A549 (cell line): ENCODE measurements at regions not wholly inside any gene's neighbourhood (a gene's known extent, or its start where the extent isn't known, plus 50 kb on each side); places are given as distances from the start of the nearest gene placed in this dataset.

Source experiments
- ATAC-seq, 2 experiments: fragments of 200-7000 bp in 1 of 2; fragments of >200 bp in 1 of 2; cut with Nextera tagmentation in 1 of 2; cut with Tn5 transposase in 1 of 2; 3 replicates each; pipeline versions ENCODE4 v1.8.0 to v1.9.1; 2018 to 2020; ENCODE audit warnings: mild to moderate bottlenecking in 1 of 2, moderate library complexity in 1 of 2
- CTCF ChIA-PET: fragments of 300-600 bp; sonication (Branson Sonifier 250); formaldehyde crosslinking; extraction: SDS; loops from one replicate; lab custom pipeline; 2021; ENCODE audit warnings: antibody characterized with exemption, inconsistent platforms; lab: Yijun Ruan, JAX
- POLR2A ChIA-PET: fragments of 350-600 bp; formaldehyde crosslinking; extraction: SDS; loops from one replicate; lab custom pipeline; 2021; ENCODE audit warnings: antibody characterized with exemption, inconsistent platforms; lab: Yijun Ruan, JAX
- DNase-seq, 2 experiments: peaks; one replicate each; pipeline versions ENCODE4 v3.0.0 to v3.0.0-alpha.2; 2011 to 2016; ENCODE audit warnings: low read depth in 1 of 2, low spot score in 1 of 2
- FAIRE-seq: peaks from 2 replicates; lab custom pipeline; 2011; peaks lifted over from hg19 to GRCh38; lab: Jason Lieb, UNC
- H3K27ac ChIP-seq, 2 experiments: fragments of >200 bp; sonication (Bioruptor Twin); formaldehyde crosslinking; 3 replicates each; pipeline ENCODE4 v1.5.1; 2016 to 2017
- H3K4me1 ChIP-seq: fragments of >200 bp; sonication (Bioruptor Twin); formaldehyde crosslinking; 3 replicates; pipeline ENCODE4 v1.6.1; 2016
- H3K4me2 ChIP-seq: fragments of >200 bp; sonication (Bioruptor Twin); formaldehyde crosslinking; 3 replicates; pipeline ENCODE4 v1.6.1; 2016
- H3K4me3 ChIP-seq: fragments of >200 bp; sonication (Bioruptor Twin); formaldehyde crosslinking; 3 replicates; pipeline ENCODE4 v1.5.1; 2016
- H3K9me3 ChIP-seq: fragments of >200 bp; sonication (Bioruptor Twin); formaldehyde crosslinking; 3 replicates; pipeline ENCODE4 v1.6.1; 2016
- BHLHE40 ChIP-seq: IDR thresholded peaks from 2 replicates; pipeline ENCODE4 v1.6.1; 2012; ENCODE audit warnings: low read depth, low read length, inconsistent platforms
- CBX2 ChIP-seq: fragments of 200-600 bp; sonication (generic); IDR thresholded peaks from 2 replicates; pipeline ENCODE4 v1.6.1; 2016; ENCODE audit warnings: low read depth, mild to moderate bottlenecking, borderline replicate concordance
- FOSB ChIP-seq: fragments of 250-450 bp; sonication (Bioruptor Pico); IDR thresholded peaks from 2 replicates; pipeline ENCODE4 v1.5.0; 2020; ENCODE audit warnings: mild to moderate bottlenecking, moderate library complexity
- FOSL2 ChIP-seq, 2 experiments: fragments of 450-650 bp in 1 of 2; fragments of >200 bp in 1 of 2; sonication (Bioruptor Twin) in 1 of 2; formaldehyde crosslinking; IDR thresholded peaks; 2 replicates each; pipeline versions ENCODE4 v1.5.0 to v1.6.1; 2016 to 2020; ENCODE audit warnings: mild to moderate bottlenecking in 1 of 2, moderate library complexity in 1 of 2
- FOXS1 ChIP-seq: fragments of 250-450 bp; sonication (Bioruptor Pico); IDR thresholded peaks from 2 replicates; pipeline ENCODE4 v1.5.0; 2020; ENCODE audit warnings: mild to moderate bottlenecking, moderate library complexity
- HDAC2 ChIP-seq: fragments of 200-600 bp; sonication (generic); IDR thresholded peaks from 2 replicates; pipeline ENCODE4 v1.6.1; 2016
- HEYL ChIP-seq: fragments of 250-450 bp; sonication (Bioruptor Pico); IDR thresholded peaks from 2 replicates; pipeline ENCODE4 v1.8.0; 2021; ENCODE audit warnings: mild to moderate bottlenecking, moderate library complexity
- HOXA7 ChIP-seq: fragments of 250-450 bp; sonication (Bioruptor Pico); IDR thresholded peaks from 2 replicates; pipeline ENCODE4 v1.5.0; 2020; ENCODE audit warnings: mild to moderate bottlenecking, moderate library complexity
- JUN ChIP-seq, 2 experiments: fragments of >200 bp; sonication (Bioruptor Twin); formaldehyde crosslinking; IDR thresholded peaks; 2 replicates in 1 of 2; 3 replicates in 1 of 2; pipeline ENCODE4 v1.6.1; 2016 to 2017
- JUNB ChIP-seq: fragments of >200 bp; sonication (Bioruptor Twin); formaldehyde crosslinking; IDR thresholded peaks from 2 replicates; pipeline ENCODE4 v1.6.1; 2016
- KDM1A ChIP-seq: fragments of 200-600 bp; sonication (generic); IDR thresholded peaks from 2 replicates; pipeline ENCODE4 v1.6.1; 2016; ENCODE audit warnings: low read depth, mild to moderate bottlenecking
- KDM5A ChIP-seq: fragments of 200-600 bp; sonication (generic); IDR thresholded peaks from 2 replicates; pipeline ENCODE4 v1.6.1; 2016; ENCODE audit warnings: antibody characterized with exemption, mild to moderate bottlenecking
- POLR2AphosphoS2 ChIP-seq: conservative IDR thresholded peaks from 2 replicates; pipeline ENCODE4 v1.6.1; 2012; ENCODE audit warnings: low read length, improper control_type of control experiment, inconsistent platforms
- RARB ChIP-seq: fragments of 250-450 bp; sonication (Bioruptor Pico); IDR thresholded peaks from 2 replicates; pipeline ENCODE4 v1.8.0; 2021; ENCODE audit warnings: mild to moderate bottlenecking, moderate library complexity
- SMC3 ChIP-seq: fragments of >200 bp; sonication (Bioruptor Twin); formaldehyde crosslinking; IDR thresholded peaks from 3 replicates; pipeline ENCODE4 v1.6.1; 2018; ENCODE audit warnings: inconsistent platforms
- TFCP2L1 ChIP-seq: fragments of 250-450 bp; sonication (Bioruptor Pico); IDR thresholded peaks from 2 replicates; pipeline ENCODE4 v1.5.0; 2021; ENCODE audit warnings: mild to moderate bottlenecking
- ZFP36 ChIP-seq: fragments of 450-650 bp; IDR thresholded peaks from 2 replicates; pipeline ENCODE4 v1.6.1; 2014; ENCODE audit warnings: borderline replicate concordance; ENCODE audit not compliant: partially characterized antibody
- ZSCAN20 ChIP-seq: fragments of 250-450 bp; sonication (Bioruptor Pico); IDR thresholded peaks from 2 replicates; pipeline ENCODE4 v1.8.0; 2022; ENCODE audit warnings: mild to moderate bottlenecking, moderate library complexity
- WGBS: methylation state at CpG from one replicate; pipeline ENCODE4 v1.1.6; 2017; ENCODE audit errors: missing lambda C conversion rate; 5-methylcytosine and 5-hydroxymethylcytosine counted together
- TF ChIP-seq, protein P1 (sequence below): fragments of >200 bp; sonication (Bioruptor Twin); formaldehyde crosslinking; IDR thresholded peaks from 3 replicates; pipeline ENCODE4 v1.6.1; 2016
- TF ChIP-seq, protein P2 (sequence below): fragments of >200 bp; sonication (Bioruptor Twin); formaldehyde crosslinking; IDR thresholded peaks from 2 replicates; pipeline ENCODE4 v1.6.1; 2016
- TF ChIP-seq, protein P3 (sequence below): fragments of 250-450 bp; sonication (Bioruptor Pico); IDR thresholded peaks from 2 replicates; pipeline ENCODE4 v1.5.0; 2020; ENCODE audit warnings: low read depth, mild to moderate bottlenecking, moderate library complexity
- TF ChIP-seq, protein P4 (sequence below): IDR thresholded peaks from 2 replicates; pipeline ENCODE4 v1.6.1; 2012
- TF ChIP-seq, protein P5 (sequence below): IDR thresholded peaks from 2 replicates; pipeline ENCODE4 v1.6.1; 2012; ENCODE audit warnings: low read depth, borderline replicate concordance
- TF ChIP-seq, protein P6 (sequence below): fragments of 150-350 bp; IDR thresholded peaks from 2 replicates; pipeline ENCODE4 v1.6.1; 2014; ENCODE audit warnings: low read depth, mild to moderate bottlenecking, low read length
- TF ChIP-seq, protein P7 (sequence below): IDR thresholded peaks from 2 replicates; pipeline ENCODE4 v1.6.1; 2012
- TF ChIP-seq, protein P8 (sequence below): fragments of >200 bp; sonication (Bioruptor Twin); formaldehyde crosslinking; IDR thresholded peaks from 3 replicates; pipeline ENCODE4 v1.5.1; 2016

DNA sequence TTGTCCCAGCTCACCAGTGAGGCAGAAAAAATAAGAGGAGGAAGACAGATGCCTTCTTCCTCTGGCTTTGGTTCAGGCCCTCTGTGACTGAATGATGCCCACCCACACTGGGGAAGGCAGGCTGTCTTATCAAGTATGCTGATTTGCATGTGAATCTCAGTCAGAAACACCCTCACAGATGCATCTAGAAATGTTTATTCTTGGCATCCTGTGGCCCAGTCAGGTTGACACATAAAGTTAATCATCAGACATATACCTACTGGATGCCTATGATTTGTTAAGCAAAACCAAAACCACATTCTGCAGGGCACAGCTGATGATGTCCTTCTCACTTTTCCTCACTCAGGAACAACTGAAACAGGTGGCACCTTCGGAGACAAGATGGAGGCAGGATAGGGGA lies 243.4 kb upstream of the KCNN2 start:
- 0% methylated on average over 1 of the region's 1 CpG for WGBS
- POLR2A ChIA-PET: no interaction called here
- H3K4me1 ChIP-seq: no peaks in the 10 kb centered on the region
- no peak for DNase-seq
- H3K27ac ChIP-seq: no peak overlapping the region
- no peaks in the 10 kb centered on the region for H3K9me3 ChIP-seq
- CTCF ChIA-PET: no interaction called here
- no peak overlapping the region for H3K4me3 ChIP-seq
- no peak for FAIRE-seq
- ATAC-seq: no peak
- no peak overlapping the region for H3K4me2 ChIP-seq
- TF ChIP-seq FOSL2 (IDR thresholded peaks at IDR 0.05) (no peak), FOSL2 (CRISPR knock-in tag; IDR thresholded peaks at IDR 0.05) (no peak), JUNB (no peak), HOXA7 (CRISPR knock-in tag) (no peak), FOXS1 (no peak), SMC3 (no peak), POLR2AphosphoS2 (no peak), CBX2 (no peak), JUN (IDR thresholded peaks at IDR 0.05) (no peak), RARB (no peak), FOSB (CRISPR knock-in tag) (no peak), KDM5A (no peak), KDM1A (no peak), TFCP2L1 (CRISPR knock-in tag) (no peak)
- TF ChIP-seq, protein P1, sequence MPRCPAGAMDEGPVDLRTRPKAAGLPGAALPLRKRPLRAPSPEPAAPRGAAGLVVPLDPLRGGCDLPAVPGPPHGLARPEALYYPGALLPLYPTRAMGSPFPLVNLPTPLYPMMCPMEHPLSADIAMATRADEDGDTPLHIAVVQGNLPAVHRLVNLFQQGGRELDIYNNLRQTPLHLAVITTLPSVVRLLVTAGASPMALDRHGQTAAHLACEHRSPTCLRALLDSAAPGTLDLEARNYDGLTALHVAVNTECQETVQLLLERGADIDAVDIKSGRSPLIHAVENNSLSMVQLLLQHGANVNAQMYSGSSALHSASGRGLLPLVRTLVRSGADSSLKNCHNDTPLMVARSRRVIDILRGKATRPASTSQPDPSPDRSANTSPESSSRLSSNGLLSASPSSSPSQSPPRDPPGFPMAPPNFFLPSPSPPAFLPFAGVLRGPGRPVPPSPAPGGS: no peak
- TF ChIP-seq, protein P2, sequence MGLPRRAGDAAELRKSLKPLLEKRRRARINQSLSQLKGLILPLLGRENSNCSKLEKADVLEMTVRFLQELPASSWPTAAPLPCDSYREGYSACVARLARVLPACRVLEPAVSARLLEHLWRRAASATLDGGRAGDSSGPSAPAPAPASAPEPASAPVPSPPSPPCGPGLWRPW: no peak
- TF ChIP-seq, protein P3, sequence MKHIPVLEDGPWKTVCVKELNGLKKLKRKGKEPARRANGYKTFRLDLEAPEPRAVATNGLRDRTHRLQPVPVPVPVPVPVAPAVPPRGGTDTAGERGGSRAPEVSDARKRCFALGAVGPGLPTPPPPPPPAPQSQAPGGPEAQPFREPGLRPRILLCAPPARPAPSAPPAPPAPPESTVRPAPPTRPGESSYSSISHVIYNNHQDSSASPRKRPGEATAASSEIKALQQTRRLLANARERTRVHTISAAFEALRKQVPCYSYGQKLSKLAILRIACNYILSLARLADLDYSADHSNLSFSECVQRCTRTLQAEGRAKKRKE (CRISPR knock-in tag): no peak
- TF ChIP-seq, protein P4, sequence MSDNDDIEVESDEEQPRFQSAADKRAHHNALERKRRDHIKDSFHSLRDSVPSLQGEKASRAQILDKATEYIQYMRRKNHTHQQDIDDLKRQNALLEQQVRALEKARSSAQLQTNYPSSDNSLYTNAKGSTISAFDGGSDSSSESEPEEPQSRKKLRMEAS: no peak
- TF ChIP-seq, protein P5, sequence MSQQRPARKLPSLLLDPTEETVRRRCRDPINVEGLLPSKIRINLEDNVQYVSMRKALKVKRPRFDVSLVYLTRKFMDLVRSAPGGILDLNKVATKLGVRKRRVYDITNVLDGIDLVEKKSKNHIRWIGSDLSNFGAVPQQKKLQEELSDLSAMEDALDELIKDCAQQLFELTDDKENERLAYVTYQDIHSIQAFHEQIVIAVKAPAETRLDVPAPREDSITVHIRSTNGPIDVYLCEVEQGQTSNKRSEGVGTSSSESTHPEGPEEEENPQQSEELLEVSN: no peak
- TF ChIP-seq, protein P6, sequence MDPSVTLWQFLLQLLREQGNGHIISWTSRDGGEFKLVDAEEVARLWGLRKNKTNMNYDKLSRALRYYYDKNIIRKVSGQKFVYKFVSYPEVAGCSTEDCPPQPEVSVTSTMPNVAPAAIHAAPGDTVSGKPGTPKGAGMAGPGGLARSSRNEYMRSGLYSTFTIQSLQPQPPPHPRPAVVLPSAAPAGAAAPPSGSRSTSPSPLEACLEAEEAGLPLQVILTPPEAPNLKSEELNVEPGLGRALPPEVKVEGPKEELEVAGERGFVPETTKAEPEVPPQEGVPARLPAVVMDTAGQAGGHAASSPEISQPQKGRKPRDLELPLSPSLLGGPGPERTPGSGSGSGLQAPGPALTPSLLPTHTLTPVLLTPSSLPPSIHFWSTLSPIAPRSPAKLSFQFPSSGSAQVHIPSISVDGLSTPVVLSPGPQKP: no peak

DNA sequence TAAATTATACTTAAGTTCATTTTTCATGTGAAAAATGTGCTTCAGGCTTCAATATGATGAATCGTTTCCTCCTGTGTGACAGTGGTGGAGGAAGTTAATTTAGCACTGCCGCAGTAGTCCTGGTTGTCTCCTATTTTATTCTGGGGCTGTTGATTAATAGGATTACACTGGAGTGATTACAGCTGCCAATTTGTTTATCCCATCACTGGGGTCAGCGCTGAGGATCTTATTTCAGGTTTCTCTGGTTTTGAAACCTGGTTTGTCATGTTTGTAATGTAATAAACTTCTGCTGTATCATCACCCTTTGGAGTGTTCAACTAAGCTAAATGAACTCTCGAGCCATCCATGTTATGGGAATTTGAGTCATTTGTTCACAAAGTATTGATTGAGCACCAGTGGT lies 241.7 kb upstream of the KCNN2 start:
- Histone ChIP-seq H3K27ac (no peak overlapping the region), H3K4me2 (no peak overlapping the region), H3K4me1 (no peaks in the 10 kb centered on the region)
- ATAC-seq (no peak), FAIRE-seq (no peak)
- CTCF ChIA-PET: no interaction called here
- POLR2A ChIA-PET: no interaction called here
- no peak for TF ChIP-seq KDM5A
- no peak for TF ChIP-seq HEYL (CRISPR knock-in tag)
- TF ChIP-seq, protein P7, sequence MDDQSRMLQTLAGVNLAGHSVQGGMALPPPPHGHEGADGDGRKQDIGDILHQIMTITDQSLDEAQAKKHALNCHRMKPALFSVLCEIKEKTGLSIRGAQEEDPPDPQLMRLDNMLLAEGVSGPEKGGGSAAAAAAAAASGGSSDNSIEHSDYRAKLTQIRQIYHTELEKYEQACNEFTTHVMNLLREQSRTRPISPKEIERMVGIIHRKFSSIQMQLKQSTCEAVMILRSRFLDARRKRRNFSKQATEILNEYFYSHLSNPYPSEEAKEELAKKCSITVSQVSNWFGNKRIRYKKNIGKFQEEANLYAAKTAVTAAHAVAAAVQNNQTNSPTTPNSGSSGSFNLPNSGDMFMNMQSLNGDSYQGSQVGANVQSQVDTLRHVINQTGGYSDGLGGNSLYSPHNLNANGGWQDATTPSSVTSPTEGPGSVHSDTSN: no peak
- TF ChIP-seq ZFP36: no peak
- TF ChIP-seq SMC3: no peak
- TF ChIP-seq, protein P8, sequence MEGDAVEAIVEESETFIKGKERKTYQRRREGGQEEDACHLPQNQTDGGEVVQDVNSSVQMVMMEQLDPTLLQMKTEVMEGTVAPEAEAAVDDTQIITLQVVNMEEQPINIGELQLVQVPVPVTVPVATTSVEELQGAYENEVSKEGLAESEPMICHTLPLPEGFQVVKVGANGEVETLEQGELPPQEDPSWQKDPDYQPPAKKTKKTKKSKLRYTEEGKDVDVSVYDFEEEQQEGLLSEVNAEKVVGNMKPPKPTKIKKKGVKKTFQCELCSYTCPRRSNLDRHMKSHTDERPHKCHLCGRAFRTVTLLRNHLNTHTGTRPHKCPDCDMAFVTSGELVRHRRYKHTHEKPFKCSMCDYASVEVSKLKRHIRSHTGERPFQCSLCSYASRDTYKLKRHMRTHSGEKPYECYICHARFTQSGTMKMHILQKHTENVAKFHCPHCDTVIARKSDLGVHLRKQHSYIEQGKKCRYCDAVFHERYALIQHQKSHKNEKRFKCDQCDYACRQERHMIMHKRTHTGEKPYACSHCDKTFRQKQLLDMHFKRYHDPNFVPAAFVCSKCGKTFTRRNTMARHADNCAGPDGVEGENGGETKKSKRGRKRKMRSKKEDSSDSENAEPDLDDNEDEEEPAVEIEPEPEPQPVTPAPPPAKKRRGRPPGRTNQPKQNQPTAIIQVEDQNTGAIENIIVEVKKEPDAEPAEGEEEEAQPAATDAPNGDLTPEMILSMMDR: no peak
- TF ChIP-seq TFCP2L1 (CRISPR knock-in tag): no peak
- TF ChIP-seq, protein P2: no peak
- TF ChIP-seq FOSL2 (IDR thresholded peaks at IDR 0.05): no peak
- TF ChIP-seq FOSL2 (CRISPR knock-in tag; IDR thresholded peaks at IDR 0.05): no peak
- TF ChIP-seq, protein P5: no peak
- no peak for TF ChIP-seq HDAC2
- no peak for TF ChIP-seq ZSCAN20 (CRISPR knock-in tag)
- no peak for TF ChIP-seq BHLHE40
- TF ChIP-seq, all 56 proteins: peak for 0
- 13% methylated on average over 4 of the region's 4 CpGs for WGBS
- H3K4me3 ChIP-seq: no peak overlapping the region
- H3K9me3 ChIP-seq: no peaks in the 10 kb centered on the region
- no peak for DNase-seq
